ENCODE measurements at regions not wholly inside any gene's neighbourhood (a gene's known extent, or its start where the extent isn't known, plus 50 kb on each side); places are given as distances from the start of the nearest gene placed in this dataset.

DNA sequence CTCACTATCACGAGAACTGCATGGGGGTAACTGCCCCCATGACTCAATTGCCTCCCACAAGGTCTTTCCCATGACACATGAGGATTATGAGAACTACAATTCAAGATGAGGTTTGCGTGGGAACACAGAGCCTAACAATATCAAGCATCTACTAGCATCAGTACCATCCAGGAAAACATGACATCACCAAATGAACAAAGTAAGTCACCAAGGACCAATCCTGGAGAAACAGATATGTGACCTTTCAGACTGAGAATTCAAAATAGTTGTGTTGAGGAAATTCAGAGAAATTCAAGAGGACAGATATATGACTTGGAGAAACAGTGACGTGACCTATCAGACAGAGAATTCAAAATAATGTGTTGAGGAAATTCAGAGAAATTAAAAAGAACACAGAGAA lies 65.8 kb upstream of the TMTC2 start:
- Histone ChIP-seq H3K4ac (replicated peaks; ENCODE audit: insufficient read length, low read depth, low read length) (no peak overlapping the region), H3K9ac (replicated peaks in 1 of 4; ENCODE audit: extremely low read depth in 1 of 4, low read depth in 3 of 4, low read length in 3 of 4) (no peak overlapping the region), H3K9me3 (ENCODE audit: insufficient read depth in 2 of 2, low read depth in 1 of 2, low read length in 1 of 2) (no peaks in the 10 kb centered on the region), H3K14ac (ENCODE audit: insufficient read length) (no peak overlapping the region), H3K4me2 (ENCODE audit: insufficient read depth in 1 of 2, low read depth in 2 of 2, low read length in 2 of 2) (no peak overlapping the region), H3K36me3 (ENCODE audit: control insufficient read depth in 2 of 4, insufficient read depth in 4 of 4, low read length in 3 of 4) (no peaks in the 10 kb centered on the region), H2BK15ac (ENCODE audit: low read length) (no peak overlapping the region), H3K79me1 (ENCODE audit: low read depth, low read length) (no peaks in the 10 kb centered on the region), H4K5ac (ENCODE audit: insufficient read length, low read depth, low read length) (no peak overlapping the region), H3K23me2 (ENCODE audit: low read depth, low read length) (no peaks in the 10 kb centered on the region), H3K27ac (ENCODE audit: low read depth, low read length) (no peak overlapping the region), H3K56ac (replicated peaks; ENCODE audit: insufficient read length, low read depth, low read length) (no peak overlapping the region), H3K18ac (ENCODE audit: extremely low read depth, low read length) (no peak overlapping the region), H3K79me2 (ENCODE audit: control insufficient read depth in 1 of 2, insufficient read depth in 2 of 2, low read length in 2 of 2) (no peaks in the 10 kb centered on the region), H2AFZ (ENCODE audit: low read length) (no peak overlapping the region), H4K8ac (ENCODE audit: extremely low read depth, insufficient read depth, low read length) (no peak overlapping the region), H4K91ac (replicated peaks; ENCODE audit: insufficient read length, low read length) (no peak overlapping the region), H4K20me1 (replicated peaks in 1 of 2; ENCODE audit: control insufficient read depth in 1 of 2, insufficient read depth in 2 of 2, low read length in 2 of 2) (no peaks in the 10 kb centered on the region), H2BK12ac (ENCODE audit: low read depth, low read length) (no peak overlapping the region), H2AK5ac (ENCODE audit: low read depth, low read length) (no peak overlapping the region), H3K23ac (ENCODE audit: insufficient read length) (no peak overlapping the region), H2BK5ac (ENCODE audit: low read depth, low read length) (no peak overlapping the region), H3K4me3 (ENCODE audit: extremely low read depth in 1 of 4, insufficient read depth in 2 of 4, low read depth in 3 of 4, low read length in 4 of 4) (no peak overlapping the region), H3K4me1 (replicated peaks in 1 of 4; ENCODE audit: control insufficient read depth in 3 of 4, insufficient read depth in 4 of 4, low read length in 3 of 4) (no peaks in the 10 kb centered on the region), H3K27me3 (replicated peaks in 1 of 4; ENCODE audit: control insufficient read depth in 3 of 4, extremely low read depth in 1 of 4, insufficient read depth in 3 of 4, low read length in 3 of 4) (no peaks in the 10 kb centered on the region), H2BK20ac (ENCODE audit: low read length) (no peak overlapping the region), H2BK120ac (replicated peaks; ENCODE audit: low read depth, low read length) (no peak overlapping the region)
- DNase-seq (ENCODE audit: low read depth in 1 of 2, low spot score in 2 of 2), result no peak
- ChIA-PET CTCF (ENCODE audit: partially characterized antibody) (interaction anchor here (1.0 kb wide), 1 partner anchor 58 kb away, joined by 3 read pairs; no protein-coding TSS in a partner anchor), POLR2A (ENCODE audit: partially characterized antibody) (no interaction called here)
- no peak for FAIRE-seq
- WGBS, 2 experiments (ENCODE audit: extremely low coverage in 1 of 2, insufficient coverage in 1 of 2, insufficient read length in 1 of 2, insufficient replicate concordance in 2 of 2, low coverage in 1 of 2, low lambda C conversion rate in 2 of 2, missing lambda C conversion rate in 1 of 2), result 85% methylated on average over 3 of the region's 3 CpGs; no CpG with 5 or more reads in 1 of the 2 experiments
- no peak for TF ChIP-seq POLR2AphosphoS5 (IDR thresholded peaks at IDR 0.05; ENCODE audit: low read depth, low read length)
- TF ChIP-seq TAF7 (optimal IDR thresholded peaks at IDR 0.05; ENCODE audit: borderline replicate concordance, low read depth, low read length), result no peak
- no peak for TF ChIP-seq SIRT6 (IDR thresholded peaks at IDR 0.05; ENCODE audit: low read length)
- no peak for TF ChIP-seq FOSL1 (IDR thresholded peaks at IDR 0.05; ENCODE audit: insufficient read depth, low read depth, low read length)
- no peak for TF ChIP-seq EP300 (IDR thresholded peaks at IDR 0.05; ENCODE audit: borderline replicate concordance in 1 of 2, low read depth in 2 of 2, low read length in 2 of 2)
- no peak for TF ChIP-seq POU5F1 (IDR thresholded peaks at IDR 0.05; ENCODE audit: low read depth, low read length)
- TF ChIP-seq EZH2 (IDR thresholded peaks at IDR 0.05; ENCODE audit: low read depth, low read length, severe bottlenecking), result no peak
